Mucosa of descending colon (tissue), 3 donors: ENCODE measurements at regions not wholly inside any gene's neighbourhood (a gene's known extent, or its start where the extent isn't known, plus 50 kb on each side); places are given as distances from the start of the nearest gene placed in this dataset.
A peak's percentile ranks its signal among the peaks of the same experiment; 100 is the strongest.

ENCODE experiments used
- ATAC-seq: fragments of 200-7000 bp; cut with Tn5 transposase; one replicate; pipeline ENCODE4 v1.9.1; 2020; ENCODE audit warnings: mild to moderate bottlenecking, moderate library complexity
- DNase-seq, 3 donors: peaks; one replicate each; pipeline ENCODE4 v3.0.0-alpha.2; 2020
- H3K36me3 ChIP-seq: fragments of 200-600 bp; one replicate; pipeline ENCODE4 v1.8.0; 2021; ENCODE audit warnings: low read depth, mild to moderate bottlenecking
- H3K4me1 ChIP-seq: fragments of 200-600 bp; one replicate; pipeline ENCODE4 v1.8.0; 2021; ENCODE audit warnings: low read depth, mild to moderate bottlenecking
- H3K4me3 ChIP-seq: fragments of 200-600 bp; one replicate; pipeline ENCODE4 v1.8.0; 2021; ENCODE audit warnings: mild to moderate bottlenecking
- H3K9me3 ChIP-seq: fragments of 200-600 bp; one replicate; pipeline ENCODE4 v1.8.0; 2021; ENCODE audit warnings: mild to moderate bottlenecking
- intact Hi-C, 2 donors: fragments of 100-400 bp; cut with DNase I in 1 of 2; cut with micrococcal nuclease in 1 of 2; formaldehyde crosslinking; loops; one replicate each; pipeline versions ENCODE4 v1.11.0 to v1.11.1; 2022; cut with DNase I, micrococcal nuclease
- TF ChIP-seq, protein P1 (sequence below): fragments of 200-600 bp; IDR thresholded peaks from one replicate; pipeline ENCODE4 v1.8.0; 2022; ENCODE audit warnings: antibody characterized with exemption, mild to moderate bottlenecking
- donor health status: DM: no; HTN: no; CAD: no; lungs with moderate emphysema.
- donor health status: DM: no; HTN: no; CAD: no.
- donor health status: DM: no; HTN: yes; CAD: no.

DNA sequence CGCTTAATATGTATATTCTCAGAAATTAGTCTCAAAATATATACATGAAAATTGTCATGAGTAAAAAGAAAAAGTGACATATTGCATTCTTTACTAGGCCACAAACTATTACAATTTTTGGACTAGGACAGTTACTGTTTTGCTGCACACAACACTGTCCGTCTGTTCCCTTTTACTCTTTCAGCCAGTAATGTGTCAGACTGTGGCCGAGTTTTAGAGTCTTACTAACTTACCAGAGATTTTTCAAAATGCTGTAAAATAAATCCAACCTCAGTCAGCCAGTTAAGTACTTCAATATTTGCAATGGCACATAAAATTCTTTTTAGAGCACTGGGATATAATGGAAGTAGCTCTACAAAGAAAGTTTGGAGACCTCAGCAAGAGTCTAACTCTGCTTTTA is 380.3 kb upstream of the IL12A start:
- intact Hi-C loops, result no loop called here
- no peaks in the 10 kb centered on the region for H3K9me3 ChIP-seq
- TF ChIP-seq, protein P1, sequence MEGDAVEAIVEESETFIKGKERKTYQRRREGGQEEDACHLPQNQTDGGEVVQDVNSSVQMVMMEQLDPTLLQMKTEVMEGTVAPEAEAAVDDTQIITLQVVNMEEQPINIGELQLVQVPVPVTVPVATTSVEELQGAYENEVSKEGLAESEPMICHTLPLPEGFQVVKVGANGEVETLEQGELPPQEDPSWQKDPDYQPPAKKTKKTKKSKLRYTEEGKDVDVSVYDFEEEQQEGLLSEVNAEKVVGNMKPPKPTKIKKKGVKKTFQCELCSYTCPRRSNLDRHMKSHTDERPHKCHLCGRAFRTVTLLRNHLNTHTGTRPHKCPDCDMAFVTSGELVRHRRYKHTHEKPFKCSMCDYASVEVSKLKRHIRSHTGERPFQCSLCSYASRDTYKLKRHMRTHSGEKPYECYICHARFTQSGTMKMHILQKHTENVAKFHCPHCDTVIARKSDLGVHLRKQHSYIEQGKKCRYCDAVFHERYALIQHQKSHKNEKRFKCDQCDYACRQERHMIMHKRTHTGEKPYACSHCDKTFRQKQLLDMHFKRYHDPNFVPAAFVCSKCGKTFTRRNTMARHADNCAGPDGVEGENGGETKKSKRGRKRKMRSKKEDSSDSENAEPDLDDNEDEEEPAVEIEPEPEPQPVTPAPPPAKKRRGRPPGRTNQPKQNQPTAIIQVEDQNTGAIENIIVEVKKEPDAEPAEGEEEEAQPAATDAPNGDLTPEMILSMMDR, result no peak
- no peak for ATAC-seq
- H3K4me1 ChIP-seq, result no peaks in the 10 kb centered on the region
- H3K36me3 ChIP-seq, result no peaks in the 10 kb centered on the region
- H3K4me3 ChIP-seq, result no peak overlapping the region
- no peak for DNase-seq

DNA sequence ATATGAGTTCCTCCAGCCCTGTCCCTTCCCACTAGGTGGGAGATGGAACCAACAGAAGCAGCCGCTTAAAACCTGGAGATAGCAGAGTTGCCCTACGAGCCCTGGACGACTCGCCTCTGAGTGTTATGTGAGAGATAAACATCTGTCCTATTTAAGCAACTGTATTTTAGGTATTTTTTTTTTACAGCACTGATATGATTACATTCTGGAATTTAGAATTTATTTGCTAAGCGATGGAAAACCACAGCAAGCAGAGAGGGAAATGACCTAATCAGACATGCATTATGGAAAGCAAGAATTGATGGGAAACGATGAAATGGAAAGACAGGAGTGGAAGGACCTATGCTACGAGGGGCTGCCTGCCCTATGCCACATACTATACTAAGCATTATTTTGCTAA is 379.0 kb upstream of the IL12A start:
- Histone ChIP-seq H3K9me3 (no peaks in the 10 kb centered on the region), H3K4me1 (no peaks in the 10 kb centered on the region), H3K36me3 (no peaks in the 10 kb centered on the region), H3K4me3 (no peak overlapping the region)
- intact Hi-C loops, result loop anchor here in 1 of 2 donors (10.0 kb wide), 1 partner anchor 405 kb away; no protein-coding TSS in a partner anchor
- no peak for ATAC-seq
- TF ChIP-seq, protein P1, result no peak
- no peak for DNase-seq

DNA sequence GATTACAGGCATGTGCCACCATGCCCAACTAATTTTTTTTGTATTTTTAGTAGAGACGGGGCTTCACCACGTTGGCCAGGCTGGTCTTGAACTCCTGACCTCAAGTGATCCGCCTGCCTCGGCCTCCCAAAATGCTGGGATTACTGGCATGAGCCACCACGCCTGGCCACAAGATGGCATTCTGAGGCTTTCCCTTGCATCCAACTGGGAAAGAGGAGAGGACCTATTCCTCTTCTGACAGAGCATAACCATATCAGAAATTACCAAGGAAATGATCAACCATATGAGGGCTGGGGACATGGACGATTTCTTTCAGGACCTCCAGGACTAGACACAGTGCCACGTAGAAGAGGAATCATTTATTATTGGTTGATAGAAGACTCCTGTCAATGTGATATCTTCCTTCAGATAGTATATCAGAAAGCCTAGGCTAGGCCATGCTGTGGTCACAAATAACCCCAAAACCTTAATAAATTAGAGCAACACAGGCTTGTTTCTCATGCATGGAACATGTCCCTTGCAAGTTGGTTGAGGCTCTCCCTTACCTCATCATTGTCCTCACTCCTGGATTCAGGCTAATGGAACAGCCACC is 372.3 kb upstream of the IL12A start:
- H3K4me3 ChIP-seq, result no peak overlapping the region
- DNase-seq, result peak in 2 of 3 donors; percentile 74
- peak; percentile 75 for ATAC-seq
- intact Hi-C loops, result loop anchor here (2.0 to 10.0 kb wide), 2 partner anchors 188 to 398 kb away; no protein-coding TSS in a partner anchor
- H3K4me1 ChIP-seq, result peaks cover 4% of the 10 kb centered on the region
- TF ChIP-seq, protein P1, result peak; percentile 23
- no peaks in the 10 kb centered on the region for H3K9me3 ChIP-seq
- no peaks in the 10 kb centered on the region for H3K36me3 ChIP-seq

DNA sequence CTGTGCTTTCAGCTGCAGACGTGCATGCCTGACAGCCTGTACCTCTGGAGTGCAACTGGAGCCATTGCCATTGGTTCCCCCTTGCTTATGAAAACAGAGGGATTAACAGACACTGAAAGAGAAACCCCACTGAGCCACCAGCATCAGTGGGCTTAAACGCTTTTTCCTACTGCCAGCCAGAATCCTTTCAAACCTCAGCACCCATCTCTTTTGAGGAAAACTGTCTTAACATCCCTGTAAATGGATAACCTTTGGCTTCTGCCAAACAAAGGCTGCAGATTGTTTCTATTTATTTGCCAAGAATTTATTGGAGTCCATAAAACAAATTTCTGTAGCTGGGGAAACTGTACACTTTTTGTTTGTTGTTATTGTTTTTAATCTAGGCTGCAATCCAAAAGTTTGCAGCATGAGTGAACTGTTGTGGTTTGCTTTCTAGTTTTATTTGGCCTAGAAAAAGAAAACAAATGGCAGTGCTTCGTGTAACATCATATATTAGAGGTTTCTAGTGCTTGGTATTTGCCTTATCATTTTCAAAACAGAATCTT is 369.2 kb upstream of the IL12A start:
- intact Hi-C loops, result loop anchor here in 1 of 2 donors (10.0 kb wide), 1 partner anchor 395 kb away; no protein-coding TSS in a partner anchor
- no peaks in the 10 kb centered on the region for H3K9me3 ChIP-seq
- H3K4me1 ChIP-seq, result peaks cover 4% of the 10 kb centered on the region
- TF ChIP-seq, protein P1, result no peak
- H3K36me3 ChIP-seq, result no peaks in the 10 kb centered on the region
- DNase-seq, result no peak
- peak; percentile 17 for ATAC-seq
- no peak overlapping the region for H3K4me3 ChIP-seq

DNA sequence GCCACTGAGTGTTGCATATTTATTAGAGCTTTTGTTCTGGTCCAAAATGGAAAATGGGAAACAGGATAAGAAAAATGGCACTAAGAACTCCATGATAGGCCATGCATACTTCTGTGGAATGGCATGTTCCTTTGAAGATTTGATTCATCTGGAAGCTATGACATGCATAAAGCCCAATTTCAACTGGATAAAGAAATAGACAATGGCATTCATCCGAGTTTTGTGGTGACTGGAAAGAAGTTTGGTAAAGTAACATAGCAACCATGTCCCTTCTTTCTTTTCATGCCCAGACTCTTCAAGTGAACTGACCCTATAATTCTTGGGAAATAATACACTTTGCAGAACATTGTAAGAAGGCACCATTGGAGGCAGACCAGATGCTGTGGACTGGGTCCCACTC is 368.4 kb upstream of the IL12A start:
- ATAC-seq, result no peak
- no peaks in the 10 kb centered on the region for H3K36me3 ChIP-seq
- no peak for DNase-seq
- no peak overlapping the region for H3K4me3 ChIP-seq
- no peaks in the 10 kb centered on the region for H3K9me3 ChIP-seq
- peaks cover 4% of the 10 kb centered on the region for H3K4me1 ChIP-seq
- TF ChIP-seq, protein P1, result no peak
- intact Hi-C loops, result loop anchor here in 1 of 2 donors (10.0 kb wide), 1 partner anchor 185 kb away; no protein-coding TSS in a partner anchor
